Mammary epithelial cell (primary cell): ENCODE measurements at regions not wholly inside any gene's neighbourhood (a gene's known extent, or its start where the extent isn't known, plus 50 kb on each side); places are given as distances from the start of the nearest gene placed in this dataset.

ENCODE experiments used
- CTCF ChIP-seq, 2 donors: IDR thresholded peaks in 1 of 2; conservative IDR thresholded peaks in 1 of 2; 2 replicates each; pipeline ENCODE4 v1.5.1; 2011 to 2012; ENCODE audit warnings: inconsistent platforms in 2 of 2, low read length in 2 of 2, mild to moderate bottlenecking in 2 of 2, control low read depth in 1 of 2, low read depth in 1 of 2; ENCODE audit not compliant: insufficient read depth in 1 of 2; ENCODE audit errors: extremely low read depth in 1 of 2
- EZH2 ChIP-seq: IDR thresholded peaks from 2 replicates; pipeline ENCODE4 v1.6.1; 2012; ENCODE audit warnings: low read length, inconsistent platforms, borderline replicate concordance

GRCh38 chr2:204187229-204188083, 250.9 kb downstream of the ICOS start:
- TF ChIP-seq CTCF (conservative IDR thresholded peaks at IDR 0.05 in 1 of 2, IDR thresholded peaks at IDR 0.05 in 1 of 2; ENCODE audit: extremely low read depth in 1 of 2, insufficient read depth in 1 of 2, low read depth in 1 of 2, low read length in 2 of 2) (no peak), EZH2 (no peak)
